Psoas muscle (tissue), 7 donors: ENCODE measurements at regions not wholly inside any gene's neighbourhood (a gene's known extent, or its start where the extent isn't known, plus 50 kb on each side); places are given as distances from the start of the nearest gene placed in this dataset.
A peak's percentile ranks its signal among the peaks of the same experiment; 100 is the strongest.

Experiments
- ATAC-seq, 4 donors: fragments of 200-7000 bp; cut with Tn5 transposase; one replicate each; pipeline ENCODE4 v1.9.1; 2020; ENCODE audit warnings: moderate library complexity in 3 of 4, mild to moderate bottlenecking in 2 of 4
- DNase-seq, 2 donors: peaks; one replicate each; pipeline ENCODE4 v3.0.0-alpha.2; 2020
- H3K27ac ChIP-seq: fragments of 200-600 bp; one replicate; pipeline ENCODE4 v1.8.0; 2022
- H3K27me3 ChIP-seq, 3 donors: fragments of 200-600 bp in 1 of 3; one replicate each; pipeline versions ENCODE4 v1.6.1 to v1.8.0; 2013 to 2022; ENCODE audit warnings: low read length in 2 of 3, mild to moderate bottlenecking in 2 of 3, moderate library complexity in 1 of 3; ENCODE audit not compliant: insufficient read depth in 3 of 3
- H3K36me3 ChIP-seq, 2 donors: fragments of 200-600 bp in 1 of 2; one replicate each; pipeline versions ENCODE4 v1.6.1 to v1.8.0; 2013 to 2022; ENCODE audit warnings: low read depth in 1 of 2, mild to moderate bottlenecking in 1 of 2, moderate library complexity in 1 of 2; ENCODE audit not compliant: insufficient read depth in 1 of 2
- H3K4me1 ChIP-seq: fragments of 200-600 bp; one replicate; pipeline ENCODE4 v1.8.0; 2022
- H3K4me3 ChIP-seq: fragments of 200-600 bp; one replicate; pipeline ENCODE4 v1.8.0; 2022; ENCODE audit warnings: mild to moderate bottlenecking
- H3K9me3 ChIP-seq: fragments of 200-600 bp; one replicate; pipeline ENCODE4 v1.8.0; 2022
- CTCF ChIP-seq: fragments of 200-600 bp; IDR thresholded peaks from one replicate; pipeline ENCODE4 v1.8.0; 2022; ENCODE audit warnings: antibody characterized with exemption
- WGBS, 3 donors: extraction: QIAGEN DNeasy Blood & Tissue Kit; methylation state at CpG; one replicate each; pipeline versions ENCODE4 v1.1.6 to v1.1.7; 2013; 5-methylcytosine and 5-hydroxymethylcytosine counted together
- intact Hi-C, 2 donors: fragments of 100-400 bp; cut with DNase I; formaldehyde crosslinking; loops; one replicate each; pipeline versions ENCODE4 v1.11.0 to v1.14.2; 2022
- donor health status: healthy with polysubstance abuse.
- donor health status: DM: no; HTN: no; CAD: no; lungs with moderate emphysema.
- donor health status: Bipolar disorder and iron deficiency.
- donor health status: healthy.
- donor health status: DM: yes; HTN: yes; CAD: no.
- donor health status: DM: no; HTN: no; CAD: no.
- donor health status: DM: yes; HTN: yes; CAD: no.

- WGBS, 3 donors: 90 to 91% (median 91%) methylated on average over 19 to 22 of the region's 22 CpGs
Measured at GRCh38 chr6:170463101-170463721, 89.9 kb downstream of the PSMB1 start.

GRCh38 chr6:170462366-170463020, 90.6 kb downstream of the PSMB1 start:
- intact Hi-C loops: no loop called here
- DNase-seq (no peak), ATAC-seq (peak in 2 of 4 donors; percentile 16 to 17)
- no peaks in the 10 kb centered on the region for H3K27me3 ChIP-seq
- no peaks in the 10 kb centered on the region for H3K4me1 ChIP-seq
- no peaks in the 10 kb centered on the region for H3K36me3 ChIP-seq
- 71 to 81% (median 72%) methylated on average over 7 of the region's 7 CpGs for WGBS, 3 donors
- TF ChIP-seq CTCF: no peak
- H3K9me3 ChIP-seq: no peaks in the 10 kb centered on the region
- H3K27ac ChIP-seq: no peak overlapping the region
- no peak overlapping the region for H3K4me3 ChIP-seq

More at GRCh38 chr6:170463101-170463721, 89.9 kb downstream of the PSMB1 start:
- H3K36me3 ChIP-seq: no peaks in the 10 kb centered on the region
- H3K27me3 ChIP-seq: no peaks in the 10 kb centered on the region
- TF ChIP-seq CTCF: no peak
- peak in 2 of 4 donors; percentile 19 to 27 for ATAC-seq
- H3K4me1 ChIP-seq: no peaks in the 10 kb centered on the region
- no peak for DNase-seq
- H3K27ac ChIP-seq: no peak overlapping the region
- intact Hi-C loops: no loop called here
- no peak overlapping the region for H3K4me3 ChIP-seq
- H3K9me3 ChIP-seq: no peaks in the 10 kb centered on the region

GRCh38 chr6:170461556-170462365, 91.3 kb downstream of the PSMB1 start:
- no peaks in the 10 kb centered on the region for H3K9me3 ChIP-seq
- no peaks in the 10 kb centered on the region for H3K27me3 ChIP-seq
- H3K36me3 ChIP-seq: no peaks in the 10 kb centered on the region
- H3K27ac ChIP-seq: no peak overlapping the region
- no peaks in the 10 kb centered on the region for H3K4me1 ChIP-seq
- intact Hi-C loops: no loop called here
- ATAC-seq (peak in 3 of 4 donors; percentile 14 to 43 (median 26)), DNase-seq (no peak)
- no peak overlapping the region for H3K4me3 ChIP-seq
- 82 to 90% (median 84%) methylated on average over 23 of the region's 23 CpGs for WGBS, 3 donors
- no peak for TF ChIP-seq CTCF

- intact Hi-C loops: no loop called here
- whole genome bisulfite sequencing, 3 donors: 92 to 93% (median 92%) methylated on average over 10 of the region's 10 CpGs
- Histone ChIP-seq H3K36me3 (no peaks in the 10 kb centered on the region), H3K4me1 (no peaks in the 10 kb centered on the region), H3K9me3 (no peaks in the 10 kb centered on the region), H3K27ac (no peak overlapping the region), H3K4me3 (no peak overlapping the region), H3K27me3 (no peaks in the 10 kb centered on the region)
- ATAC-seq: no peak
- no peak for TF ChIP-seq CTCF
- no peak for DNase-seq
Measured at GRCh38 chr6:170461111-170461510, 92.0 kb downstream of the PSMB1 start.
